Right atrium auricular region (tissue), 2 donors: ENCODE measurements at regions not wholly inside any gene's neighbourhood (a gene's known extent, or its start where the extent isn't known, plus 50 kb on each side); places are given as distances from the start of the nearest gene placed in this dataset.

Experiments
- DNase-seq: peaks from one replicate; pipeline ENCODE4 v3.0.0-alpha.2; 2019; ENCODE audit warnings: low spot score
- H3K27ac ChIP-seq, 2 donors: fragments of 200-600 bp; sonication (generic); 1 replicate in 1 of 2; 2 replicates in 1 of 2; pipeline ENCODE4 v1.5.1; 2016 to 2019
- H3K27me3 ChIP-seq, 2 donors: fragments of 200-600 bp; sonication (generic); one replicate each; pipeline versions ENCODE4 v1.5.1 to v1.6.0; 2017 to 2019
- H3K36me3 ChIP-seq: fragments of 200-600 bp; sonication (generic); one replicate; pipeline ENCODE4 v1.5.1; 2016
- H3K4me1 ChIP-seq, 2 donors: fragments of 200-600 bp; sonication (generic); one replicate each; pipeline versions ENCODE4 v1.5.1 to v1.6.0; 2017 to 2019
- H3K4me3 ChIP-seq, 2 donors: fragments of 200-600 bp; sonication (generic); 1 replicate in 1 of 2; 2 replicates in 1 of 2; pipeline ENCODE4 v1.5.1; 2017 to 2019; ENCODE audit warnings: mild to moderate bottlenecking in 1 of 2, moderate library complexity in 1 of 2
- H3K9me3 ChIP-seq, 2 donors: fragments of 200-600 bp; sonication (generic); one replicate each; pipeline ENCODE4 v1.5.1; 2019
- TF ChIP-seq, protein P1 (sequence below), 2 donors: fragments of 200-600 bp; sonication (generic); IDR thresholded peaks; one replicate each; pipeline ENCODE4 v1.5.1; 2019; ENCODE audit warnings: antibody characterized with exemption in 2 of 2

DNA sequence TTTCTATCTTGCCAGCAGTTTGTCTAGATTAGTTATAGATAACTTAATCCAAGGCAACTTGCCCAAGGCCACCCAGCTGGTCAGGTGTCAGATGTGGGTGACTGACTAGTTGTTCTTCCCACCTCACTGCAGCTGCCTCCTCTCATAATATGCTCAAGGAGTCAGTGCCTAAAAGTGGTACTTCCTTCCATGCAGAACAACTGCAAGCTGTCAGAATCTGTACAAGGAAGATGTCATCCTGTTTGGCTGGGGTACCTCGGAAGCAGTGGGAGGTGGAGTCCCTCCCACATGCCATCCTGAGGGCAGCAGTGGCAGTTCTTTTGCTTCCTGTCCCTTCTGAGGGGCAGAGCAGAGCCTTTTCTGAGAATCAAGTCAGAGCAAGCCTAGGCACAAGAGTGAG lies 193.2 kb upstream of the RFC3 start:
- no peaks in the 10 kb centered on the region for H3K27me3 ChIP-seq
- no peak overlapping the region for H3K4me3 ChIP-seq
- H3K4me1 ChIP-seq = no peaks in the 10 kb centered on the region
- H3K27ac ChIP-seq = no peak overlapping the region
- no peak for DNase-seq
- H3K9me3 ChIP-seq = no peaks in the 10 kb centered on the region
- H3K36me3 ChIP-seq = no peaks in the 10 kb centered on the region
- TF ChIP-seq, protein P1, sequence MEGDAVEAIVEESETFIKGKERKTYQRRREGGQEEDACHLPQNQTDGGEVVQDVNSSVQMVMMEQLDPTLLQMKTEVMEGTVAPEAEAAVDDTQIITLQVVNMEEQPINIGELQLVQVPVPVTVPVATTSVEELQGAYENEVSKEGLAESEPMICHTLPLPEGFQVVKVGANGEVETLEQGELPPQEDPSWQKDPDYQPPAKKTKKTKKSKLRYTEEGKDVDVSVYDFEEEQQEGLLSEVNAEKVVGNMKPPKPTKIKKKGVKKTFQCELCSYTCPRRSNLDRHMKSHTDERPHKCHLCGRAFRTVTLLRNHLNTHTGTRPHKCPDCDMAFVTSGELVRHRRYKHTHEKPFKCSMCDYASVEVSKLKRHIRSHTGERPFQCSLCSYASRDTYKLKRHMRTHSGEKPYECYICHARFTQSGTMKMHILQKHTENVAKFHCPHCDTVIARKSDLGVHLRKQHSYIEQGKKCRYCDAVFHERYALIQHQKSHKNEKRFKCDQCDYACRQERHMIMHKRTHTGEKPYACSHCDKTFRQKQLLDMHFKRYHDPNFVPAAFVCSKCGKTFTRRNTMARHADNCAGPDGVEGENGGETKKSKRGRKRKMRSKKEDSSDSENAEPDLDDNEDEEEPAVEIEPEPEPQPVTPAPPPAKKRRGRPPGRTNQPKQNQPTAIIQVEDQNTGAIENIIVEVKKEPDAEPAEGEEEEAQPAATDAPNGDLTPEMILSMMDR (IDR thresholded peaks at IDR 0.05) = no peak

- TF ChIP-seq, protein P1 (IDR thresholded peaks at IDR 0.05) = no peak
- H3K4me1 ChIP-seq = no peaks in the 10 kb centered on the region
- no peak overlapping the region for H3K27ac ChIP-seq
- no peaks in the 10 kb centered on the region for H3K36me3 ChIP-seq
- DNase-seq = no peak
- H3K27me3 ChIP-seq = no peaks in the 10 kb centered on the region
- H3K4me3 ChIP-seq = no peak overlapping the region
- no peaks in the 10 kb centered on the region for H3K9me3 ChIP-seq
These were observed 191.5 kb upstream of the RFC3 start for GRCh38 chr13:33626407-33626806.

DNA sequence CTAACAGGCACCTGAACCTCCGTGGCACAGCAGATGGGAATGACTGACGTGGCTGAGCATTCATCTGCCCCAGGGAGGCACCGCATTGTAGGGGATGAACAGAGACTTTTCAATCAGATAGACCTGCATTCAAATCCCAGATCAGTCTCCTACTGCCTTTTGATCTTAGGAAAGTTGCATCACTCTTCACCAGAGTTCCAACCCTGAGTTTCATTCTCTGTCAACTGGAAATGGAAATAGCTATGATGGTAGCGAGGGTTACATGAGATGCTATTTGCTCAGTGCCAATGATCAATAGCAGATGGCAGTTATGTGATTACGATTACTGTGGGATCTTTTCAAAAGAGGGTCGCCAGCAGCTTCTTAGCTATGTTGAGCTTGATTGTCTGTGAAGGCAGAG lies 189.3 kb upstream of the RFC3 start:
- no peak overlapping the region for H3K4me3 ChIP-seq

GRCh38 chr13:33629605-33630360 lies 188.2 kb upstream of the RFC3 start:
- Histone ChIP-seq H3K27me3 (no peaks in the 10 kb centered on the region), H3K9me3 (no peaks in the 10 kb centered on the region), H3K36me3 (no peaks in the 10 kb centered on the region), H3K4me1 (no peaks in the 10 kb centered on the region), H3K4me3 (no peak overlapping the region), H3K27ac (no peak overlapping the region)
- no peak for DNase-seq
- TF ChIP-seq, protein P1 (IDR thresholded peaks at IDR 0.05) = no peak

More for the DNA sequence above, 189.3 kb upstream of the RFC3 start:
- Histone ChIP-seq H3K36me3 (no peaks in the 10 kb centered on the region), H3K27me3 (no peaks in the 10 kb centered on the region), H3K4me1 (no peaks in the 10 kb centered on the region), H3K9me3 (no peaks in the 10 kb centered on the region), H3K27ac (no peak overlapping the region)
- DNase-seq = no peak
- TF ChIP-seq, protein P1 (IDR thresholded peaks at IDR 0.05) = no peak

GRCh38 chr13:33633701-33634545 lies 184.0 kb upstream of the RFC3 start:
- Histone ChIP-seq H3K27me3 (no peaks in the 10 kb centered on the region), H3K36me3 (no peaks in the 10 kb centered on the region), H3K9me3 (no peaks in the 10 kb centered on the region), H3K27ac (no peak overlapping the region), H3K4me3 (no peak overlapping the region), H3K4me1 (no peaks in the 10 kb centered on the region)
- TF ChIP-seq, protein P1 (IDR thresholded peaks at IDR 0.05) = no peak
- no peak for DNase-seq
